Heart right ventricle (tissue), 16 donors: ENCODE measurements at regions not wholly inside any gene's neighbourhood (a gene's known extent, or its start where the extent isn't known, plus 50 kb on each side); places are given as distances from the start of the nearest gene placed in this dataset.

Source experiments
- ATAC-seq, 8 donors: fragments of 200-7000 bp; cut with Tn5 transposase; one replicate each; pipeline ENCODE4 v1.9.1; 2020; ENCODE audit warnings: mild to moderate bottlenecking in 8 of 8, moderate library complexity in 8 of 8, moderate number of reproducible peaks in 1 of 8
- DNase-seq, 2 donors: peaks; one replicate each; pipeline ENCODE4 v3.0.0-alpha.2; 2020
- H3K27ac ChIP-seq, 10 donors: fragments of 200-600 bp; sonication (generic) in 2 of 10; one replicate each; pipeline versions ENCODE4 v1.5.0 to v1.8.0; 2020 to 2022; ENCODE audit warnings: mild to moderate bottlenecking in 3 of 10
- H3K27me3 ChIP-seq, 7 donors: fragments of 200-600 bp; one replicate each; pipeline ENCODE4 v1.8.0; 2021 to 2022; ENCODE audit warnings: mild to moderate bottlenecking in 2 of 7
- H3K36me3 ChIP-seq, 9 donors: fragments of 200-600 bp; sonication (generic) in 1 of 9; one replicate each; pipeline versions ENCODE4 v1.5.0 to v1.8.0; 2020 to 2022; ENCODE audit warnings: mild to moderate bottlenecking in 2 of 9
- H3K4me1 ChIP-seq, 9 donors: fragments of 200-600 bp; sonication (generic) in 1 of 9; one replicate each; pipeline versions ENCODE4 v1.5.0 to v1.8.0; 2020 to 2022; ENCODE audit warnings: mild to moderate bottlenecking in 4 of 9
- H3K4me3 ChIP-seq, 10 donors: fragments of 200-600 bp; sonication (generic) in 2 of 10; one replicate each; pipeline versions ENCODE4 v1.5.0 to v1.8.0; 2020 to 2022; ENCODE audit warnings: mild to moderate bottlenecking in 7 of 10, moderate library complexity in 2 of 10
- H3K9me3 ChIP-seq, 11 donors: fragments of 200-600 bp in 10 of 11; sonication (generic) in 2 of 11; one replicate each; pipeline versions ENCODE4 v1.5.0 to v1.8.0; 2013 to 2022; ENCODE audit warnings: mild to moderate bottlenecking in 2 of 11, control low read depth in 1 of 11, moderate library complexity in 1 of 11
- CTCF ChIP-seq, 9 donors: fragments of 200-600 bp; sonication (generic) in 2 of 9; IDR thresholded peaks; one replicate each; pipeline versions ENCODE4 v1.5.0 to v1.8.0; 2021 to 2022; ENCODE audit warnings: antibody characterized with exemption in 9 of 9, mild to moderate bottlenecking in 5 of 9, moderate library complexity in 1 of 9
- WGBS, 2 donors: extraction: QIAGEN DNeasy Blood & Tissue Kit; methylation state at CpG; one replicate each; pipeline ENCODE4 v1.1.7; 2013; ENCODE audit warnings: inconsistent platforms in 1 of 2; 5-methylcytosine and 5-hydroxymethylcytosine counted together
- intact Hi-C, 10 donors: fragments of 100-400 bp; cut with DNase I; formaldehyde crosslinking; loops; one replicate each; pipeline versions ENCODE4 v1.11.1 to v1.14.2; 2022
- donor health status: Arrhythmogenic right ventricular cardiomyopathy.
- donor health status: ischemic (EF 13 %, LVEDD 7.1; RV severe dilation, severe dysfunction).
- donor health status: healthy with polysubstance abuse.
- donor health status: DM: no; HTN: yes; CAD: no.
- donor health status: DM: no; HTN: no; CAD: no.
- donor health status: ischemic (EF 25% LVEDD 6.9; RV normal size, moderate dysfunction).
- donor health status: ischemic (EF 25% LVEDD 5.7; RV mildly dilated, moderate dysfunction).
- donor health status: healthy.
- donor health status: DM: yes; HTN: yes; CAD: no.
- donor health status: Ischemic cardiomyopathy.
- donor health status: ischemic (EF 35%, LVEDD 5.7; RV mildly dilated, moderate dysfunction).
- donor health status: nonischemic (EF 11% LVEDD 7.7; RV severe dilation, severe dysfunction).
- donor health status: DM: yes; HTN: yes; CAD: no.
- donor health status: PGD.
- donor health status: ischemic (EF 29% LVEDD 5.4; RV normal size, mild dysfunction).
- donor health status: nonischemic (EF 23%, LVEDD 6.1; RV moderate dilation, normal function).

GRCh38 chr2:231655894-231656293 lies 52.4 kb upstream of the PTMA start:
- no peak for DNase-seq
- whole genome bisulfite sequencing, 2 donors, result 60 to 68% methylated on average over 6 of the region's 6 CpGs
- no peak overlapping the region for H3K27ac ChIP-seq
- ATAC-seq, result no peak
- intact Hi-C loops, result no loop called here
- TF ChIP-seq CTCF (IDR thresholded peaks at IDR 0.05), result no peak
- no peaks in the 10 kb centered on the region for H3K9me3 ChIP-seq
- no peak overlapping the region for H3K4me3 ChIP-seq
- no peaks in the 10 kb centered on the region for H3K27me3 ChIP-seq
- H3K4me1 ChIP-seq, result peaks cover 0 to 8% (median 0%) of the 10 kb centered on the region in 9 donors
- H3K36me3 ChIP-seq, result no peaks in the 10 kb centered on the region
